Chondrocyte (in vitro differentiated cells): ENCODE measurements at regions not wholly inside any gene's neighbourhood (a gene's known extent, or its start where the extent isn't known, plus 50 kb on each side); places are given as distances from the start of the nearest gene placed in this dataset.
"Not testable (repeated sequence)": the region's sequence is repeated elsewhere in the genome, so short reads cannot be mapped to it uniquely, and the experiment has no call there.

Experiments
- DNase-seq: peaks from one replicate; pipeline ENCODE4 v3.0.0; 2021; ENCODE audit warnings: mixed read lengths, low spot score
- H3K27ac Mint-ChIP-seq: one replicate; pipeline ENCODE4 v1.8.0; 2021; ENCODE audit warnings: mild to moderate bottlenecking, moderate library complexity, mixed read lengths; ENCODE audit not compliant: unreplicated experiment
- H3K27me3 Mint-ChIP-seq: 2 replicates; pipeline ENCODE4 v1.8.0; 2021; ENCODE audit warnings: low read depth, mixed read lengths
- H3K36me3 Mint-ChIP-seq: 2 replicates; pipeline ENCODE4 v1.8.0; 2021; ENCODE audit warnings: low read depth, mixed read lengths
- H3K4me1 Mint-ChIP-seq: 2 replicates; pipeline ENCODE4 v1.8.0; 2021; ENCODE audit warnings: low read depth, mild to moderate bottlenecking, mixed read lengths
- H3K4me3 Mint-ChIP-seq: one replicate; pipeline ENCODE4 v1.8.0; 2021; ENCODE audit warnings: mild to moderate bottlenecking, moderate library complexity, mixed read lengths; ENCODE audit not compliant: unreplicated experiment
- H3K9me3 Mint-ChIP-seq: 2 replicates; pipeline ENCODE4 v1.8.0; 2021; ENCODE audit warnings: low read depth, mixed read lengths
- CTCF ChIP-seq: fragments of 200-600 bp; sonication (generic); IDR thresholded peaks from 2 replicates; pipeline ENCODE4 v1.5.0; 2021; ENCODE audit warnings: antibody characterized with exemption, mild to moderate bottlenecking, moderate library complexity

GRCh38 chr4:103845075-103845474 lies 125.3 kb upstream of the TACR3 start:
- no peak for DNase-seq
- Mint-ChIP-seq H3K4me1 (no peaks in the 10 kb centered on the region), H3K27ac (no peak overlapping the region), H3K27me3 (peaks cover 2% of the 10 kb centered on the region), H3K4me3 (no peak overlapping the region), H3K9me3 (peaks cover 34% of the 10 kb centered on the region), H3K36me3 (no peaks in the 10 kb centered on the region)
- no peak for TF ChIP-seq CTCF

- Mint-ChIP-seq H3K4me1 (no peaks in the 10 kb centered on the region), H3K9me3 (peaks cover 16% of the 10 kb centered on the region), H3K27ac (no peak overlapping the region), H3K4me3 (no peak overlapping the region), H3K36me3 (no peaks in the 10 kb centered on the region), H3K27me3 (peaks cover 2% of the 10 kb centered on the region)
- DNase-seq = no peak
- no peak for TF ChIP-seq CTCF
Measured at GRCh38 chr4:103842637-103843239, 123.0 kb upstream of the TACR3 start.

GRCh38 chr4:103842076-103842475 lies 122.3 kb upstream of the TACR3 start:
- Mint-ChIP-seq H3K9me3 (peaks cover 10% of the 10 kb centered on the region), H3K4me1 (no peaks in the 10 kb centered on the region), H3K4me3 (no peak overlapping the region), H3K36me3 (no peaks in the 10 kb centered on the region), H3K27ac (no peak overlapping the region), H3K27me3 (peaks cover 2% of the 10 kb centered on the region)
- DNase-seq = no peak
- no peak for TF ChIP-seq CTCF

GRCh38 chr4:103810308-103810707 lies 90.5 kb upstream of the TACR3 start:
- H3K9me3 Mint-ChIP-seq, H3K27ac Mint-ChIP-seq, H3K36me3 Mint-ChIP-seq, H3K27me3 Mint-ChIP-seq, H3K4me1 Mint-ChIP-seq, H3K4me3 Mint-ChIP-seq, DNase-seq: not testable (repeated sequence)

- Mint-ChIP-seq H3K9me3 (peaks cover 18% of the 10 kb centered on the region), H3K27ac (no peak overlapping the region), H3K4me1 (no peaks in the 10 kb centered on the region), H3K4me3 (no peak overlapping the region), H3K36me3 (no peaks in the 10 kb centered on the region), H3K27me3 (peaks cover 3% of the 10 kb centered on the region)
- no peak for TF ChIP-seq CTCF
- no peak for DNase-seq
Measured at GRCh38 chr4:103802766-103803165, 83.0 kb upstream of the TACR3 start.

- H3K9me3 Mint-ChIP-seq = peaks cover 13% of the 10 kb centered on the region
- no peak overlapping the region for H3K4me3 Mint-ChIP-seq
- TF ChIP-seq CTCF = no peak
- no peaks in the 10 kb centered on the region for H3K36me3 Mint-ChIP-seq
- H3K27me3 Mint-ChIP-seq = peaks cover 2% of the 10 kb centered on the region
- no peaks in the 10 kb centered on the region for H3K4me1 Mint-ChIP-seq
- H3K27ac Mint-ChIP-seq = no peak overlapping the region
- DNase-seq = no peak
Measured at GRCh38 chr4:103787057-103787456, 67.3 kb upstream of the TACR3 start.
